ENCODE measurements at regions not wholly inside any gene's neighbourhood (a gene's known extent, or its start where the extent isn't known, plus 50 kb on each side); places are given as distances from the start of the nearest gene placed in this dataset.
A peak's percentile ranks its signal among the peaks of the same experiment; 100 is the strongest.

GRCh38 chr13:26948353-26948752 lies 187.8 kb upstream of the GPR12 start:
- TF ChIP-seq EZH2phosphoT487 (IDR thresholded peaks at IDR 0.05; ENCODE audit: low read depth) (no peak), CTCF (IDR thresholded peaks at IDR 0.05; ENCODE audit: low read depth, low read length) (no peak)
- Histone ChIP-seq H3K36me3 (replicated peaks; ENCODE audit: low read depth, low read length) (no peaks in the 10 kb centered on the region), H3K9ac (ENCODE audit: low read length) (no peak overlapping the region), H3K4me2 (ENCODE audit: low read length) (no peak overlapping the region), H4K20me1 (ENCODE audit: insufficient read depth, low read length) (no peaks in the 10 kb centered on the region), H3K27me3 (ENCODE audit: low read depth, low read length) (no peaks in the 10 kb centered on the region), H2AFZ (ENCODE audit: low read depth, low read length) (no peak overlapping the region), H3K9me3 (ENCODE audit: insufficient read depth, low read length) (no peaks in the 10 kb centered on the region), H3K4me1 (ENCODE audit: low read length) (no peaks in the 10 kb centered on the region), H3K4me3 (ENCODE audit: low read length) (no peak overlapping the region), H3K79me2 (ENCODE audit: low read length) (no peaks in the 10 kb centered on the region), H3K27ac (ENCODE audit: low read length) (no peak overlapping the region)

- Histone ChIP-seq H3K4me2 (ENCODE audit: low read length) (no peak overlapping the region), H2AFZ (ENCODE audit: low read depth, low read length) (no peak overlapping the region), H3K4me1 (ENCODE audit: low read length) (no peaks in the 10 kb centered on the region), H3K79me2 (ENCODE audit: low read length) (no peaks in the 10 kb centered on the region), H3K27ac (ENCODE audit: low read length) (no peak overlapping the region), H3K9ac (ENCODE audit: low read length) (no peak overlapping the region), H3K27me3 (ENCODE audit: low read depth, low read length) (peaks cover 7% of the 10 kb centered on the region; the same call in 1 of the 2 replicates), H3K9me3 (ENCODE audit: insufficient read depth, low read length) (no peaks in the 10 kb centered on the region), H3K4me3 (ENCODE audit: low read length) (no peak overlapping the region), H3K36me3 (replicated peaks; ENCODE audit: low read depth, low read length) (no peaks in the 10 kb centered on the region), H4K20me1 (ENCODE audit: insufficient read depth, low read length) (no peaks in the 10 kb centered on the region)
- TF ChIP-seq CTCF (IDR thresholded peaks at IDR 0.05; ENCODE audit: low read depth, low read length) (peak; percentile 85), EZH2phosphoT487 (IDR thresholded peaks at IDR 0.05; ENCODE audit: low read depth) (no peak)
These were observed 186.2 kb upstream of the GPR12 start for GRCh38 chr13:26946684-26947343.

- Histone ChIP-seq H3K9ac (ENCODE audit: low read length) (no peak overlapping the region), H2AFZ (ENCODE audit: low read depth, low read length) (no peak overlapping the region), H3K9me3 (ENCODE audit: insufficient read depth, low read length) (no peaks in the 10 kb centered on the region), H4K20me1 (ENCODE audit: insufficient read depth, low read length) (no peaks in the 10 kb centered on the region), H3K4me3 (ENCODE audit: low read length) (no peak overlapping the region), H3K27me3 (ENCODE audit: low read depth, low read length) (peaks cover 26% of the 10 kb centered on the region; the same call in 1 of the 2 replicates), H3K4me2 (ENCODE audit: low read length) (no peak overlapping the region), H3K4me1 (ENCODE audit: low read length) (no peaks in the 10 kb centered on the region), H3K79me2 (ENCODE audit: low read length) (no peaks in the 10 kb centered on the region), H3K36me3 (replicated peaks; ENCODE audit: low read depth, low read length) (no peaks in the 10 kb centered on the region), H3K27ac (ENCODE audit: low read length) (no peak overlapping the region)
- no peak for TF ChIP-seq CTCF (IDR thresholded peaks at IDR 0.05; ENCODE audit: low read depth, low read length)
- no peak for TF ChIP-seq EZH2phosphoT487 (IDR thresholded peaks at IDR 0.05; ENCODE audit: low read depth)
These were observed 183.2 kb upstream of the GPR12 start for GRCh38 chr13:26943748-26944147.

GRCh38 chr13:26942184-26942583 lies 181.6 kb upstream of the GPR12 start:
- Histone ChIP-seq H3K27ac (ENCODE audit: low read length) (no peak overlapping the region), H3K4me2 (ENCODE audit: low read length) (no peak overlapping the region)

More at GRCh38 chr13:26942184-26942583, 181.6 kb upstream of the GPR12 start:
- Histone ChIP-seq H3K36me3 (replicated peaks; ENCODE audit: low read depth, low read length) (no peaks in the 10 kb centered on the region), H3K79me2 (ENCODE audit: low read length) (no peaks in the 10 kb centered on the region), H3K9ac (ENCODE audit: low read length) (no peak overlapping the region), H3K4me1 (ENCODE audit: low read length) (no peaks in the 10 kb centered on the region), H4K20me1 (ENCODE audit: insufficient read depth, low read length) (no peaks in the 10 kb centered on the region), H3K4me3 (ENCODE audit: low read length) (no peak overlapping the region), H2AFZ (ENCODE audit: low read depth, low read length) (no peak overlapping the region), H3K27me3 (ENCODE audit: low read depth, low read length) (peaks cover 26% of the 10 kb centered on the region; the same call in 1 of the 2 replicates), H3K9me3 (ENCODE audit: insufficient read depth, low read length) (no peaks in the 10 kb centered on the region)
- TF ChIP-seq CTCF (IDR thresholded peaks at IDR 0.05; ENCODE audit: low read depth, low read length), result no peak
- no peak for TF ChIP-seq EZH2phosphoT487 (IDR thresholded peaks at IDR 0.05; ENCODE audit: low read depth)

All from OCI-LY3 (cell line).